ENCODE measurements at regions not wholly inside any gene's neighbourhood (a gene's known extent, or its start where the extent isn't known, plus 50 kb on each side); places are given as distances from the start of the nearest gene placed in this dataset.

DNA sequence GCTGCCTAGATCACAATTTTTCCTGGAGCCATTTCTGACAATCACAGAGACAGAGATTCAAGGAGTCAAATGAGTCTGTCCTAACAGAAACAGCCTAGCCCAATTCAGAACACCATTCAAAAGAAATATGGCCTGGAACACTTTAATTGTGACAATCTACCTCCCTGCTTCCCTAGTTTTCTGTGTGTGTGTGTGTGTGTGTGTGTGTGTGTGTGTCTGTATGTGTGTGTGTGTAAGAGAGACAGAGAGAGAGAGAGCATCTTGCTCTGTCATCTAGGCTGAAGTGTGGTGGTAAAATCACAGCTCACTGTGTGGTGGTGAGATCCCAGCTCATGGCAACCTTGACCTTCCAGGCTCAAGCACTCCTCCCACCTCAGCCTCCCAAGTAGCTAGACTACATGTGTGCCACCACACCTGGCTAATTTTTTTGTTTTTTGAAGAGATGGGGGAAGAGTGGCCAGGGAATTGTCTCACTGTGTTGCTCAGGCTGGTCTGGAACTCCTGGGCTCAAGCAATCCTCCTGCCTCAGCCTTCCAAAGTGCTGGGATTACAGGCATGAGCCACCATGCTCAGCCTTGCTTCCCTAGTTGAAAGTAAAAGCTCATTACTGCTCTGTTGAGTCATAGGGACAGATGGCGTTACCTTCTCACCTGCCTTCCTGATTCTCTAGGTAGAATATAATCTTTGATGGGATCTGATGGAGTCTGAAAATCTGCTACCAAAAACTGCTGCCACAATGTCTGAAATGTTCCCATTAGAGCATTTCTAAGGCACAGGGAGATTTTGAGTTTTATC, 89.6 kb upstream of the BEND6 start:
- H3K4me3 ChIP-seq, result no peak overlapping the region
- H3K27ac ChIP-seq, result no peak overlapping the region

DNA sequence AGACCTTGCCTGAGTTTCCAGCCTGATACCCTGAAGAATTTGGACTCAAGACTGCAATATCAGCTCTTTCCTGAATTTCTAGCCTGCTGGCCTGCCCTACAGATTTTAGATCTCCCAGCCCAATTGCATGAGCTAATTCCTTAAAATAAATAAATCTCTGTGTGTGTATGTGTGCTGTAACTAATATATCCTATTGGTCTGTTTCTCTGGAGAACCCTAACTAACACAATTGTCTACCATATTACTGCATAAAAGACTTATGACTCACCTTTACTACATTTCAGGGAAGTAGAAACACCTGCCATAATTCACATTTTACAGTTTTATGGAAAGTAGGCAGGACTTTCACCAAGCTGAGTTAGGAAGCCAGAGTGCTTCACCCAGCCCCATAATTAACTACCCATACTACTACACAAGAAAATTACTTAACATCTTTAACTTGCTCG, 90.7 kb upstream of the BEND6 start:
- H3K27ac ChIP-seq, result no peak overlapping the region
- no peak overlapping the region for H3K4me3 ChIP-seq

DNA sequence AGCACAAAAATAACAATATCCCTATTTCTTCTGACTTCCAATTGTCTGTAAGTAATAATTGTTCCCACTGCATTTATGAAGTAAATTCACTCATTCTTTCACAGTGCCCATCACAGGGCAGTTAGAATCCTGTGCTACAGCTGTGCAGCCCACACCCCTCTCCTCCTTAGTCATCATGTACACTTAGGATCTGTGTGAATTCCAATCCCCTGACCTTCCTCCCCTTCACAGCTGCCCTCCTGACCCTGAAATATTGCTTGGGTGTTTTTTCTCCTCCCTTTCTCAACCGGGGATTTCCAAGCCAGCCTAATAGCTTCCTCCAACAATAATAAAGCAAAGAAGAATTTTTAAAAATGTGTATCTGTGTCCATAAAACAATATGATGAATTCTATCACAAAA, 91.5 kb upstream of the BEND6 start:
- H3K27ac ChIP-seq, result no peak overlapping the region
- no peak overlapping the region for H3K4me3 ChIP-seq

DNA sequence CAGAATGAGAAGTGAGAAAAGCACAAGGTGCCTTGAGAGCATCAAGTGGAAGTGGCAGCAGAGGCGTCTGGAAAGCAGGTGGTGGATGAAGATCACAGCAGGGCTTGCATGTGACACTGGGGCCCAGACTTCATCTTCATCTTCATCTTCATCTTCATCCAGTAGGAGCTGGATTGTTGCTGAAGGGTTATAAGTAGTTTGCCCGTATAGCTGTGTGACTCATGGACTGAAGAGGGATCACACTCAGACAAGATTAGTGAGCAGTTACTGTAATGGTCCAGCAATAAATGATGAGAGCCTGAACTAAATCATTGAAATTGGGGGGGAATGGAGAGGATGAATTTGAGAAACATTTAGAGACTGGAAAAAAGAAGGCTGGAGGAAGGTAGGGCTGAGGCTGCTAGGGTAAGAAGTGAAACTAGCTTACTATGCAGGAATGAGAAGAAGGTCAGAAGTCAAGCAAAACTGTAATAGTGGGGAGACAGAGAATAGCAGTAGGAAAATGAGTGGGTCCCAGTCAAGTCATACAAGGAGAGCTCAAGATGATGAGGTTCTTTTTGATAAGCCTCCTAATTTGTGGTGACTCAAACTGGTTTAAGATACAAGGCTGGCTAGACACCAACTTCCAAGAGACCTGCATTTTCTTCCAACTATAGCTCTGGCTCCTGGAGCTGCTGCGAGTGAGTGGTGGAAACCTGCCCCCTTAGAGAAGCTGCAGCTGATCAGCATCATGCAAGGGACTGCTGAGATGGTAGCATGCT, 92.3 kb upstream of the BEND6 start:
- Histone ChIP-seq H3K27ac (no peak overlapping the region), H3K4me3 (no peak overlapping the region)

DNA sequence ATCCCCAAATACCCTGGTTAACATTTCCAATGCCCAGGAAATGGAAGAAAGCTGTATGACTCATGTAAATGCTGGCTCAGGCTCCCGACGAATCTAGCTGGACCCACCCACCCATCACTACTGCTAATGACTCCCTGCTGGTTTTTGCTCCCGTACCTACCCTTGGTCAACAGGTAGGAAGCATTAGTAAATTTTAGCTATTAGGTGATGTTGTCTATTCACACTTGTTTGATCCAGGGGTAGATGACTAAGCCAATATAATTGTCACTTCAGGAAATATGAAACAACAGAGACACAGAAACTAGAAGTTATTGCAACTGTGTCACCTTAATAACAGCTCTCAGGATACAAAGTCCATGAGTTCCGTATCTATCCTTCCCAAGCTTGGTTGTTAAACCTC, 94.4 kb upstream of the BEND6 start:
- Histone ChIP-seq H3K27ac (no peak overlapping the region), H3K4me3 (no peak overlapping the region)

DNA sequence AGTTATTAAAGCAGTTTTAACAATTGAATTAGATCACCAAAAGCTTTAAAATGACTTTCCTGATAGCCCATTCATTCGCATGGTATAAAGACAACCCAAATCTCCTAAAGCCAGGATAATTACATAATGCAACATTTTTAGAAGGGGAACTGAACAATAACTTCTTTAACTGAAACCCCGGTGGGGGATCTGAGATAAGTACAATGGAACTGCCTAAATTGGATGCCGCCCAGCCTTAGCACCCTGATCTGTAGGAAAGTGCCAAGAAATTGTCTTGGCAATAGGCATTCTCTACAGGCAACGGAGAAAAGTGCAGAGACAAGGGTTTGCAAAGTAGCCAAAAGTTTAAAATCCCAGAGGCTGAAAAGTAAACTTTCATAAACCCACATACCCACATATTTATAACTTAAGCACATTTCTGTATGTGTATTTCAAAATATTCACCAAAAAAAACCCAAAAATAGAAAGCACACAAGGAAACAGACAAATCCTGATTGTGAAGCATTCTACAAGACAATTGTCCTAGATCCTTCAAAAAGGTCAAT, 98.8 kb upstream of the BEND6 start:
- no peak overlapping the region for H3K4me3 ChIP-seq
- no peak overlapping the region for H3K27ac ChIP-seq

DNA sequence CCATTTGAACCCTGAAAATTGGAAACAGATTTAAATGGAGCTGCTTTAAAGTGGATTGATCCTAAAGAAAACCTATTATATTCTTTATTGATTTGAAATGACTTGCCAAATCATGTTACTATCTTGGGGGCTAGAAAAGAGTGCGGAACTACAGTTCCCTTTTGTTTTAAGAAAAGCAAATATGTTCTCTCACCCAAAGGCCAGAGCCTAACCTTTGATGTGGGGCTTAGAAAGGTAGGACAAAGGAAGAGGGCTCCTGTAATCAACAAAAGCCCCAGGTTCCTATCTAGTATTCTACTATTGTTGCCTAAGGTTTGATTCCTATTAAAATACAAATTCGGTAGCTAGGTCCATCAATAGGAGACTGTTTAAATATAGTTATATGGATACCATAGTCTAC, 100.8 kb upstream of the BEND6 start:
- H3K4me3 ChIP-seq, result no peak overlapping the region
- H3K27ac ChIP-seq, result no peak overlapping the region

DNA sequence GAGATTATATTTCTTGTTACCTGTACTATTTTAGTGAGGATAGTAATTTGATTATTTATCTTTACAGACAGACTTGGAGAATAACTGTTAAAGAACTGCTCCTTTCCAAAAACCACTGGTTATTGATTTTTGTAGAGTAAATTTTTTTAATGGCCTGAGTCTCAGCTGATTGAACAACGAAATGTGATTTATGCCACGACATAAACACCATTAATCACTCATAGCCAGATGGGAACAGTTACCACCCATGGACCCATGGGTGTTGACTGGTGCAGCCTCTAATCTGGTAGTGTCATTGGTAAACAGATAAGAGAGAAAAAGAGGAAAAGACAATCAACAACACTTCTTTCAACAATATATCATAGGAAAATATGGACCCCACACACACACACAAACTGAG, 101.4 kb upstream of the BEND6 start:
- Histone ChIP-seq H3K27ac (no peak overlapping the region), H3K4me3 (no peak overlapping the region)

DNA sequence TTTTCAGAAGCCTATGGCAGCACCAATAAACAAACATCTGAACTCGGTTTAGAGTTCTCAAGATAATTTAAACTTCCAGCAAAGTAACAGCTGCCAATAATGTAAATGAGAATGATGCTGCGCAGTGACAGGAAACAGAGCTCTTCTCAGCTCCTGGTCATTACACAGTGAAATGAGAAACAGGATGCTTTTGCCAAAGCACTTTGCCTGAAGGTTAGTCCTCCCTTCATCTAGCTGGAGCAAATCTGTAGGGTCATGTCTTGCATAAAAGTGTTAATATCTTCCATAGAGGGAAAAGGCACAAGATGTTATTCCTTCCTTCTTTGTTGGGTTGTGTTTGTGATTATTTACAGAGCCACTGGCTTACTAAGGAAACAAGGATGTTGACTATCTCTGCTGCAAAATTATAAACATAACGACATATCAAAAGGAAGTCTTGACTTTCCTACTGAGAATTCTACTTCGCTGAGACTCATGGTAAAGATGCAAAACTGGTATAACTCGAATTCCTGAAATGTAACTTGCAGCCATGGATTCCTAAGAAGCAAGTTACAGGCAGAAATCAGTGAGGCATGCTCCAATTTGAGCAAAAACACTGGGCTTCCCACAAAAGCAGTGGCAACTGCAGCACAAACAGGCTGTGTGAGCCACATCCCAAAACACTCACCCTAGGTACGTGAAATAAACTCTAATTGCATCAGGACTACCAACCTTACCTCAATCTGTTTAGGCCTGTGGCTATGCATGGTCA, 102.5 kb upstream of the BEND6 start:
- Histone ChIP-seq H3K27ac (peak overlapping the region in 9 of 21 experiments; percentile 2 to 51 (median 14)), H3K4me3 (peak overlapping the region in 1 of 7 experiments; percentile 27)

DNA sequence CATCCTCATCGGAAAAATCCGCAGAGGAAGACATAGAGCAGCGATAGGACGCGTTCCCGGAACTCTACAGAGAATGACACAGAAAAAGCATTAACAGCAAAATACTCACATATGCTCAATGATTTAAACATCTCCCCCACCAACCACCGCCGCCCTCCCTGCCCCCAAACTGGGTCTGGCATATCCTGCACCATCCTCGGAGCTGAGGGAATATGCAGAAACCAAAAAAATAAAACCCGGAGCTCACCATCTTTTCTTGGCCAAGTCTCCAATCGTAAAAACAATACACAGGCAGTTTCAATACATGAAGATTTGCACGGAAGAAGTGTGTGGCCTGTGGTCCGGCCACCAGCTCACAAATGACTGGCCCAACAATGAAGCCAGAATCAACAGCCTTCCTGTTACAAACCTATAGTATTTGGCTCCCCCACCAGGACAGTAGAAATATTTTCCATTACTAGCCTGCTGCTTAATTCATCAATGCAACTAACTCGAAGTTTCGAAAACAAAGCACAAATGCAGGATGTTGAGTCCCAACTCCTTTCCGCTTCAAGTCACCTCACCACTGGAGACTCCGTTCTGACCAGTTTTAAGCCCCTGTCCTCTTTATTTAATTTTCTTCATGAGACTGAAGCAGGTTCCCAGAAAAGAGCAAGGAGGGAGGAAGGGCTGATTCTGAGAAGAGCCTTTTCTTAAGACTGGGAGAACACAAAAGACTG, 103.2 kb upstream of the BEND6 start:
- Histone ChIP-seq H3K27ac (peak overlapping the region in 13 of 21 experiments; percentile 2 to 69 (median 15)), H3K4me3 (peak overlapping the region; percentile 23 to 38 (median 27))

DNA sequence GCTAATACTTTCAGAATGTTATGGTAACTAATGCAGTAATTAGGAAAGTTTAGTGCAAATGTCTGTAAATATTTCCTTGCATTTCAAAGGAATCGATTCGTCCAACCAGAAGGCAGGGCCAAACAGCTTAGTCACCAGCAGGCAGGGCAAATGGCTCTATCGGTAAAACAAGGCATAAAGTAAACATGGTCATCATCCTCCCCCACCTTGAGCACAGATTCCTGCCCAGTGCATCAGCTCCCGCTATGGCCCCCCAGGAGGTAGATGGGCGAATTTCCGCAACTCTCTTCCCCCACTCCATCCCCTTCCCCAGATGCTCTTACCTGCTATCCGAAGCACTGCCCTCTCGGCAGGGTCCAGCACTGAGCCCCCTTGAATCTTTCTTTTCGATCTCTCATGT, 103.8 kb upstream of the BEND6 start:
- H3K27ac ChIP-seq, result peak overlapping the region in 7 of 21 experiments; percentile 2 to 69 (median 33)
- peak overlapping the region; percentile 23 to 38 (median 27) for H3K4me3 ChIP-seq

DNA sequence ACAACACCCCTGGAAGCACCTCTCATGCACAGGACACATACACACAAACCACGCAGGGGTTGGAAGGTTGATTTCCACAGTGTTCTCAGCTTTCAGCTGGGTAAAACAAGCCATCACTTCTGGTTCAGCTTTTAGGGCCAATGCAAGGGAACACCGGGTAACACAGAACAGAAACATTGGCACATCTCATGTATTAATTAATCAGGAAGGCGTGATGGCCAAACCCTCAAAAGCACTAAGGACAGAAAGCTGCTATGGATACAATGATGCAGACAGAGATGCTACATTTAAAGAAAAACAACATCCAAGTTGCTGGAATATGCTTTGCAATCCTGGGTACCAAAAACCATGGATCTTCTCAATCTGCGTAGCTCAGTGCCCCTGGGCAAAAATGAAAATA, 104.3 kb upstream of the BEND6 start:
- peak overlapping the region in 3 of 7 experiments; percentile 33 to 38 (median 36) for H3K4me3 ChIP-seq
- peak overlapping the region in 2 of 21 experiments; percentile 49 to 69 for H3K27ac ChIP-seq

DNA sequence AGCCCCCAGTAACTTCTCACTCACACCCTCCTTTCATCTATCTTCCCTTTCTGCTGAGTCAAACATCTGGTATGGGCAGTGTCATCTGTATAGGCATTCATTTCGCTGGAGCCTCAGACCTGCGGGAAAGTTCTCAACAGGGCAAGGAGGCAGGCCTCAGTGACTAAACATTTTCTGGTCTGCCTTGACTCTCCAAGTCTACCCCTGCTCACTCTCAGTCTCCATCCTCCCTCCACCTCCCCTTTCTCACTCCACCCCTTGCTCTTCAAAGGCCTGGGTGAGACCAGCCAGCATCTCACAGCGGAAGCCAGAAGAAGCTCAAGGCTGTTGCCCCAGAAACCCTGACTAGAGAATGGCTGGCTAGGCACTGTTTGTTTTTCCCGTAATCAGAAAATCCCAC, 105.0 kb upstream of the BEND6 start:
- no peak overlapping the region for H3K4me3 ChIP-seq

DNA sequence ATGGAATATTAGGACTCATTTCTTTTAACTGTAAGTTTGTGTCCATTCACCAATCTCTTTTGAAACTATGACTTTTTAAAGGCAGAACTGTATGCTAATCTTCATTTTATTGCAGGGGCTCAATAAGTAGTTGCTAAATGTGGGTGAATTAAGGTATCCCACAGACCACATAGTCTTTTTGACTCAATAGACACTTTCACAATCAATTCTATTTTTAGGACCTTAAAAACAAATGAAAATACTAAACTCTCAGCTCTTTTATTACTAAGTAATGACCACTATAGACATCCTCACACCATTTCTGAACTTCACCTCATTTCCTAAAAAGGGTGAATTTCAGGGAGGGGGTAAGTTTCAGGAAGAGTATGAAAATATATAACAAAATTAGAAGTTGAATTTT, 106.8 kb upstream of the BEND6 start:
- H3K4me3 ChIP-seq, result no peak overlapping the region
- no peak overlapping the region for H3K27ac ChIP-seq

More for the DNA sequence above, 105.0 kb upstream of the BEND6 start:
- no peak overlapping the region for H3K27ac ChIP-seq

DNA sequence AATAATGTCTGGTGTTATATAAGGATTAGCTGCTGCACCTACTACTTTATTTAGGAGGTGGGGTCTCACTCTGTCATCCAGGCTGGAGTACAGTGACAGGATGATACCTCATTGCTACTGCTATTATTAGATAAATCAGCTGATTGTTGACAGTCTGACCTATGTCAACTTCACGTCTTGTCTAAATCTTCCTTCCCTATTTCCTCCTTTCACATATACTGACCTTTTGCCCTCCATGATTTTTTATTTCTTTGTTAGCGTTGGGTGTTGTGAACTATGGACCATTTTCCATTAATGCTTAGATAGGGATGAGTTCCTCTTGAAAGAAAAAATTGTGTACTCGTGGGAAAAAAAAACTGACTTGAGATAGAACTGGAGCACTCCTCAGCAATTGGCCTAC, 109.9 kb upstream of the BEND6 start:
- Histone ChIP-seq H3K4me3 (no peak overlapping the region), H3K27ac (no peak overlapping the region)

DNA sequence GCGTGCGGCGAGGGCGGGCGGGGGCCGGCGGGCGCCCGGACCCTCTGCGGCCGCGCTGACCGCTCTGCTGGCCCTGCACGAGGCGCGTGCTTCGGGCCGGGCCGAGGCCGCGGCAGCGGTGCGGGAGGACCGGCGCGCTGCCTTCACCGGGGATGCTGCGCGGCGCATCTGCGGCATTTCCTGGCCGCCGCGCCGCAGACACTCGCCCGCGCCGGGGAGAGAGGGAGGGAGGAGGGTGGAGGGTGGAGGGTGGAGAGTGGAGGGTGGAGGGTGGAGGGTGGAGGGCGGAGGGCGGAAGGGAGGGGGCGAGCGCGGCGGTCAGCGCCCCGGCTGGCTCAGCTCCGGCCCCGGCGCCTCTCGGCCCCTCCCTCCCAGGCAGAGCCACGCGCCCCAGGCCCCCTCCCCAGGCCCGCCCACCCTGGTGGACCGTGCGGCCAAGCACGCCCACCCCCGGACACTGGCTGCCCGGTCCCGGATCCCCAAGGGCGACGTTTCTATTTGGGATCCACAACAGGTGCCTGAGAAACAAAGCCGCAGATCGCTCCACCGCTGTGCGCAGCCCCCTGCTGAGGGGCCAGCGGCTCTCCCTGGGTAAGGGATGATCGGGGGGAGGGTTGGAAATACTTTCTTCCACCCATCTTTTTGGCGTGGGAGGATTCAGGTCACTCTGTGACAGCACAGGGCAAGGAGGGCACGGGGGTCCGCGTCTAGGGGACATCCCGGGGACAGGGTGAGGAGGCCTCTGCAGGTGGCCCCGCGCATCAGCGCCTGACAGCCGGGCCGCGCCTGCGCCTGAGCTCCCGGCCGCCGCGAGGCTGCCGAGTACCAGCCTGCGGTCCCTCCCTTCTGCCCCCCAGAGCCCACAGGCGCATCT, 111.2 kb upstream of the BEND6 start:
- peak overlapping the region in 15 of 21 experiments; percentile 14 to 85 (median 68) for H3K27ac ChIP-seq
- peak overlapping the region; percentile 37 to 57 (median 52) for H3K4me3 ChIP-seq

DNA sequence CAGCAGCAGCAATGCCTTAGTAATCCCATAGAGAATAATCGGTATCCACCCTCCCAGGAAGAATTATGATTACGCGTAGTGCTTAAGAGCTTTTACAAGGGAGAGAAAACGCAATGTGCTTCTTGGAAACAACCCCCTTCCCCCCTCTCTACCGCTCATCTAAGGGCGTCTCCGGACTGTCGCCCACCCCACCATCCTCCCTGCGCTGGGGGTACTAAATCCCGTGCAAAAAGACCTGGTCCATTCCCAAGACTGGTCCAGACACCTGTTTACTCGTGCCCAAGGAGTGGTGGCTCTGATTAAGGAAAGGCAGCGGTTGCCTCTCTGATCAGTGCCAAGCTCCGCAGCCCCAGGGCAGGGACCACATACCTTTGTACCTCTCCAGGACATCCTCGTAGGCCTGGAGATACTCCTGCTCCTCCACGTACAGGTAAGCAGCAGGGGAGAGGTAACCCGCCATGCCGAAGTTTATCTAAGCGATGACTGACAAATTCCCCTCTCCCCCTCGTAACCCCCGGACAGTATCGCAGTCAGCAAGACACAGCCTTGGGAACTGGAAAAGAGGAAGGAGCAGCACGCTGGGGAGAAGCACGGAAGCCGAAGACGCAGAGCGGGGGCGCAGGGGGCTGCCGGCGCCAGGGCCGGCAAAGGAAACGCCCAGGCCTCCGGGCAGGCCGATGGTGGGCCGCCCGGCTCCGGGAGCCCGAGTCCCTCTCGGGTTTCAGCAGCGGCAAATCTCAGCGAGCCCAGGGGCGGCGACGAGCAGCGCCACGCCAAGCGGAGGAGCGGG, 112.0 kb upstream of the BEND6 start:
- H3K27ac ChIP-seq, result peak overlapping the region in 17 of 21 experiments; percentile 4 to 85 (median 67)
- H3K4me3 ChIP-seq, result peak overlapping the region; percentile 37 to 57 (median 52)

DNA sequence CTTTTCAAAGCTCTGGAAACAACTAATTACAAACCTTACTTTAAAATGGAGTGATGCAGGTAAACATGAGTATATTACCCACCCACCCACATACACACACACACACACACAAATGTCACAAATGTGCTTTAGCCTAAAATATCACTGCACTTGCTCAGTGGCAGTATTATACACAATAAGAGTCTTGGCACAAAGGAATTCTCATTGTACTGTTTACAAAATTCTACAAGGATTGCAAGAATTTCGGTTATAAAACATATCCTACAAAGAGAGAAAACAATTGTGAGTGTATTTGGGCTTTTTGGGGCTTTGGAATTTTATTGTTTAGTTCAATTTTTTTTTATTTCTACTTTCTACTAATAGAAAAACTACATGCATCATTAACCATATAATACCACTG, 113.2 kb upstream of the BEND6 start:
- Histone ChIP-seq H3K4me3 (no peak overlapping the region), H3K27ac (peak overlapping the region in 2 of 21 experiments; percentile 28 to 66)

Data from skin epidermis (tissue), 12 donors.